ENCODE measurements at regions not wholly inside any gene's neighbourhood (a gene's known extent, or its start where the extent isn't known, plus 50 kb on each side); places are given as distances from the start of the nearest gene placed in this dataset.
A peak's percentile ranks its signal among the peaks of the same experiment; 100 is the strongest.

GRCh38 chr5:87113861-87114260 lies 153.8 kb upstream of the RASA1 start:
- H3K36me3 ChIP-seq (ENCODE audit: control insufficient read depth in 2 of 2, extremely low read depth in 1 of 2, insufficient read depth in 2 of 2, low read length in 2 of 2), result no peaks in the 10 kb centered on the region
- dilution Hi-C loops (cut with MboI; ENCODE audit: extremely low pct_ligation_motif_present, low sequenced_read_pairs), result no loop called here
- intact Hi-C loops (cut with micrococcal nuclease), result no loop called here
- no peaks in the 10 kb centered on the region for H3K9me3 ChIP-seq (replicated peaks; ENCODE audit: control insufficient read depth, insufficient read depth, low read length)
- no TSS peak for BruUV-seq (replicated peaks)
- H4K20me1 ChIP-seq (replicated peaks; ENCODE audit: control insufficient read depth, extremely low read depth, insufficient read depth, low read length), result no peaks in the 10 kb centered on the region
- FAIRE-seq, result no peak
- no peak overlapping the region for H3K4me3 ChIP-seq (replicated peaks in 1 of 3; ENCODE audit: insufficient read depth in 1 of 3, low read depth in 1 of 3, low read length in 3 of 3)
- TF ChIP-seq MAX (IDR thresholded peaks at IDR 0.05; ENCODE audit: insufficient read depth, insufficient read length), result no peak
- no peak for TF ChIP-seq EZH2 (IDR thresholded peaks at IDR 0.05; ENCODE audit: borderline replicate concordance, low read depth, low read length, severe bottlenecking)
- TF ChIP-seq JUN (IDR thresholded peaks at IDR 0.05; ENCODE audit: borderline replicate concordance, insufficient read depth, insufficient read length, low read depth), result no peak
- TF ChIP-seq MYC (IDR thresholded peaks at IDR 0.05; ENCODE audit: low read depth, low read length), result no peak
- TF ChIP-seq POLR2A (IDR thresholded peaks at IDR 0.05; ENCODE audit: low read depth, low read length), result no peak
- TF ChIP-seq FOS (IDR thresholded peaks at IDR 0.05; ENCODE audit: borderline replicate concordance, insufficient read depth, low read length), result no peak
- TF ChIP-seq GATA2 (IDR thresholded peaks at IDR 0.05; ENCODE audit: insufficient read depth, insufficient read length, low read depth, low read length), result no peak
- no peak for TF ChIP-seq POLR2AphosphoS5 (IDR thresholded peaks at IDR 0.05; ENCODE audit: insufficient read depth, low read depth, low read length)
- TF ChIP-seq CTCF (IDR thresholded peaks at IDR 0.05; ENCODE audit: extremely low read depth in 1 of 2, insufficient read depth in 1 of 2, low read depth in 1 of 2, low read length in 2 of 2), result no peak
- no peaks in the 10 kb centered on the region for H3K9me1 ChIP-seq (replicated peaks; ENCODE audit: control insufficient read depth, extremely low read depth, insufficient read depth, low read length)
- ChIA-PET CTCF (no interaction called here), POLR2A (no interaction called here)
- no peak for DNase-seq (ENCODE audit: low read depth, low spot score)
- no peak overlapping the region for H3K4me2 ChIP-seq (ENCODE audit: insufficient read depth, low read length)
- H3K9ac ChIP-seq (replicated peaks; ENCODE audit: extremely low read depth, insufficient read depth, low read length), result no peak overlapping the region
- no peaks in the 10 kb centered on the region for H3K27me3 ChIP-seq (ENCODE audit: control insufficient read depth in 2 of 2, insufficient read depth in 2 of 2, low read length in 2 of 2)
- H3K79me2 ChIP-seq (ENCODE audit: control insufficient read depth, insufficient read depth, low read length), result no peaks in the 10 kb centered on the region
- no peak overlapping the region for H3K27ac ChIP-seq (ENCODE audit: insufficient read depth, low read depth, low read length)
- no peaks in the 10 kb centered on the region for H3K4me1 ChIP-seq (ENCODE audit: control insufficient read depth, extremely low read depth, insufficient read depth, low read length)
- peak overlapping the region; percentile 42 for H2AFZ ChIP-seq (ENCODE audit: low read depth, low read length)
